Neural progenitor cell (in vitro differentiated cells): ENCODE measurements at regions not wholly inside any gene's neighbourhood (a gene's known extent, or its start where the extent isn't known, plus 50 kb on each side); places are given as distances from the start of the nearest gene placed in this dataset.
A peak's percentile ranks its signal among the peaks of the same experiment; 100 is the strongest.

Experiments used
- DNase-seq: peaks from one replicate; pipeline ENCODE4 v3.0.0-alpha.2; 2016; ENCODE audit warnings: low spot score
- H2AFZ ChIP-seq: fragments of 200-600 bp; sonication (generic); replicated peaks from 2 replicates; pipeline ENCODE4 v1.6.1; 2016; ENCODE audit warnings: antibody characterized with exemption
- H3F3A ChIP-seq: fragments of 200-600 bp; sonication (generic); 2 replicates; pipeline ENCODE4 v1.6.1; 2016; ENCODE audit warnings: antibody characterized with exemption, low read depth
- H3K27ac ChIP-seq: fragments of 200-600 bp; sonication (generic); 2 replicates; pipeline ENCODE4 v1.5.1; 2016; ENCODE audit warnings: mild to moderate bottlenecking
- H3K27me3 ChIP-seq: fragments of 200-600 bp; sonication (generic); 2 replicates; pipeline ENCODE4 v1.6.1; 2016; ENCODE audit warnings: mild to moderate bottlenecking, moderate library complexity
- H3K36me3 ChIP-seq: fragments of 200-600 bp; sonication (generic); 2 replicates; pipeline ENCODE4 v1.5.1; 2016
- H3K4me1 ChIP-seq: fragments of 200-600 bp; sonication (generic); 2 replicates; pipeline ENCODE4 v1.6.1; 2016; ENCODE audit warnings: mixed run types
- H3K4me2 ChIP-seq: fragments of 200-600 bp; sonication (generic); 2 replicates; pipeline ENCODE4 v1.6.1; 2016
- H3K4me3 ChIP-seq: fragments of 200-600 bp; sonication (generic); 2 replicates; pipeline ENCODE4 v1.5.1; 2016
- H3K79me2 ChIP-seq: fragments of 200-600 bp; sonication (generic); 2 replicates; pipeline ENCODE4 v1.6.1; 2016; ENCODE audit warnings: low read depth
- H3K9ac ChIP-seq: fragments of 200-600 bp; sonication (generic); 2 replicates; pipeline ENCODE4 v1.6.1; 2016
- H3K9me3 ChIP-seq: fragments of 200-600 bp; sonication (generic); 2 replicates; pipeline ENCODE4 v1.5.1; 2016; ENCODE audit warnings: low read depth
- H4K20me1 ChIP-seq: fragments of 200-600 bp; sonication (generic); 2 replicates; pipeline ENCODE4 v1.6.1; 2016; ENCODE audit warnings: low read depth
- H3K27ac Mint-ChIP-seq: 3 replicates; pipeline ENCODE4 v1.8.0; 2021; ENCODE audit warnings: mixed read lengths
- H3K27me3 Mint-ChIP-seq: 2 replicates; pipeline ENCODE4 v1.8.0; 2022; ENCODE audit warnings: low read depth, mild to moderate bottlenecking, inconsistent platforms, moderate library complexity, mixed read lengths; ENCODE audit not compliant: insufficient read depth
- H3K36me3 Mint-ChIP-seq: 3 replicates; pipeline ENCODE4 v1.8.0; 2021; ENCODE audit warnings: mixed read lengths
- H3K4me1 Mint-ChIP-seq: 3 replicates; pipeline ENCODE4 v1.8.0; 2021; ENCODE audit warnings: mixed read lengths
- H3K4me3 Mint-ChIP-seq: 3 replicates; pipeline ENCODE4 v1.8.0; 2021; ENCODE audit warnings: mild to moderate bottlenecking, moderate library complexity, mixed read lengths
- H3K9me3 Mint-ChIP-seq: 3 replicates; pipeline ENCODE4 v1.8.0; 2020; ENCODE audit warnings: mixed read lengths
- EZH2 ChIP-seq: fragments of 200-600 bp; sonication (generic); IDR thresholded peaks from 2 replicates; pipeline ENCODE4 v1.6.1; 2017; ENCODE audit warnings: antibody characterized with exemption, mild to moderate bottlenecking, moderate library complexity
- EZH2phosphoT487 ChIP-seq: fragments of 200-600 bp; sonication (generic); IDR thresholded peaks from 2 replicates; pipeline ENCODE4 v1.6.1; 2017; ENCODE audit warnings: antibody characterized with exemption
- TF ChIP-seq, protein P1 (sequence below): fragments of 200-600 bp; sonication (generic); IDR thresholded peaks from 2 replicates; pipeline ENCODE4 v1.5.1; 2017; ENCODE audit warnings: antibody characterized with exemption, mild to moderate bottlenecking

GRCh38 chr2:228840743-228841114 lies 430.4 kb downstream of the PID1 start:
- H3K9ac ChIP-seq = no peak overlapping the region
- no peak overlapping the region for H3K4me3 ChIP-seq
- Mint-ChIP-seq H3K27me3 (peaks cover 5% of the 10 kb centered on the region), H3K4me1 (peaks cover 11% of the 10 kb centered on the region), H3K9me3 (no peaks in the 10 kb centered on the region), H3K27ac (no peak overlapping the region), H3K36me3 (no peaks in the 10 kb centered on the region), H3K4me3 (no peak overlapping the region)
- H3K27ac ChIP-seq = no peak overlapping the region
- peaks cover 4% of the 10 kb centered on the region for H3K4me1 ChIP-seq
- DNase-seq = no peak
- H2AFZ ChIP-seq = no peak overlapping the region
- no peaks in the 10 kb centered on the region for H3K27me3 ChIP-seq
- TF ChIP-seq, protein P1, sequence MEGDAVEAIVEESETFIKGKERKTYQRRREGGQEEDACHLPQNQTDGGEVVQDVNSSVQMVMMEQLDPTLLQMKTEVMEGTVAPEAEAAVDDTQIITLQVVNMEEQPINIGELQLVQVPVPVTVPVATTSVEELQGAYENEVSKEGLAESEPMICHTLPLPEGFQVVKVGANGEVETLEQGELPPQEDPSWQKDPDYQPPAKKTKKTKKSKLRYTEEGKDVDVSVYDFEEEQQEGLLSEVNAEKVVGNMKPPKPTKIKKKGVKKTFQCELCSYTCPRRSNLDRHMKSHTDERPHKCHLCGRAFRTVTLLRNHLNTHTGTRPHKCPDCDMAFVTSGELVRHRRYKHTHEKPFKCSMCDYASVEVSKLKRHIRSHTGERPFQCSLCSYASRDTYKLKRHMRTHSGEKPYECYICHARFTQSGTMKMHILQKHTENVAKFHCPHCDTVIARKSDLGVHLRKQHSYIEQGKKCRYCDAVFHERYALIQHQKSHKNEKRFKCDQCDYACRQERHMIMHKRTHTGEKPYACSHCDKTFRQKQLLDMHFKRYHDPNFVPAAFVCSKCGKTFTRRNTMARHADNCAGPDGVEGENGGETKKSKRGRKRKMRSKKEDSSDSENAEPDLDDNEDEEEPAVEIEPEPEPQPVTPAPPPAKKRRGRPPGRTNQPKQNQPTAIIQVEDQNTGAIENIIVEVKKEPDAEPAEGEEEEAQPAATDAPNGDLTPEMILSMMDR = no peak
- TF ChIP-seq EZH2 (no peak), EZH2phosphoT487 (no peak)
- H4K20me1 ChIP-seq = no peaks in the 10 kb centered on the region
- H3F3A ChIP-seq = no peaks in the 10 kb centered on the region
- H3K4me2 ChIP-seq = no peak overlapping the region
- no peaks in the 10 kb centered on the region for H3K9me3 ChIP-seq
- no peaks in the 10 kb centered on the region for H3K36me3 ChIP-seq
- no peaks in the 10 kb centered on the region for H3K79me2 ChIP-seq

GRCh38 chr2:228840113-228840742 lies 430.9 kb downstream of the PID1 start:
- H4K20me1 ChIP-seq = no peaks in the 10 kb centered on the region
- H3K79me2 ChIP-seq = no peaks in the 10 kb centered on the region
- TF ChIP-seq EZH2phosphoT487 = no peak
- no peak for TF ChIP-seq EZH2
- DNase-seq = no peak
- H3K27ac Mint-ChIP-seq = no peak overlapping the region
- H3K9me3 ChIP-seq = no peaks in the 10 kb centered on the region
- H3K4me2 ChIP-seq = no peak overlapping the region
- no peak overlapping the region for H3K4me3 Mint-ChIP-seq
- H2AFZ ChIP-seq = no peak overlapping the region
- no peaks in the 10 kb centered on the region for H3K36me3 ChIP-seq
- H3K4me3 ChIP-seq = no peak overlapping the region
- H3F3A ChIP-seq = no peaks in the 10 kb centered on the region
- no peaks in the 10 kb centered on the region for H3K9me3 Mint-ChIP-seq
- no peaks in the 10 kb centered on the region for H3K36me3 Mint-ChIP-seq
- peaks cover 11% of the 10 kb centered on the region for H3K4me1 Mint-ChIP-seq
- peaks cover 4% of the 10 kb centered on the region for H3K4me1 ChIP-seq
- H3K27me3 Mint-ChIP-seq = peaks cover 5% of the 10 kb centered on the region
- H3K9ac ChIP-seq = no peak overlapping the region
- no peak overlapping the region for H3K27ac ChIP-seq
- no peaks in the 10 kb centered on the region for H3K27me3 ChIP-seq

- no peak overlapping the region for H3K4me2 ChIP-seq
- TF ChIP-seq EZH2phosphoT487 (no peak), EZH2 (no peak)
- TF ChIP-seq, protein P1 = no peak
- peaks cover 4% of the 10 kb centered on the region for H3K4me1 ChIP-seq
- no peaks in the 10 kb centered on the region for H3K36me3 Mint-ChIP-seq
- no peak overlapping the region for H3K4me3 ChIP-seq
- no peaks in the 10 kb centered on the region for H4K20me1 ChIP-seq
- no peaks in the 10 kb centered on the region for H3K36me3 ChIP-seq
- no peak overlapping the region for H3K27ac Mint-ChIP-seq
- H3K27me3 ChIP-seq = no peaks in the 10 kb centered on the region
- no peaks in the 10 kb centered on the region for H3K9me3 ChIP-seq
- peaks cover 11% of the 10 kb centered on the region for H3K4me1 Mint-ChIP-seq
- H3K27me3 Mint-ChIP-seq = peaks cover 5% of the 10 kb centered on the region
- H3K79me2 ChIP-seq = no peaks in the 10 kb centered on the region
- H3K4me3 Mint-ChIP-seq = no peak overlapping the region
- no peak overlapping the region for H2AFZ ChIP-seq
- no peak overlapping the region for H3K27ac ChIP-seq
- no peak overlapping the region for H3K9ac ChIP-seq
- no peaks in the 10 kb centered on the region for H3K9me3 Mint-ChIP-seq
- DNase-seq = no peak
- H3F3A ChIP-seq = no peaks in the 10 kb centered on the region
Measured at GRCh38 chr2:228839421-228839876, 431.6 kb downstream of the PID1 start.

GRCh38 chr2:228838819-228839218 lies 432.3 kb downstream of the PID1 start:
- H3K4me1 ChIP-seq = peaks cover 4% of the 10 kb centered on the region
- peak; percentile 8 for DNase-seq
- H3K27ac Mint-ChIP-seq = no peak overlapping the region

More at GRCh38 chr2:228838819-228839218, 432.3 kb downstream of the PID1 start:
- no peaks in the 10 kb centered on the region for H3K9me3 ChIP-seq
- no peak overlapping the region for H2AFZ ChIP-seq
- Mint-ChIP-seq H3K4me3 (no peak overlapping the region), H3K4me1 (peaks cover 11% of the 10 kb centered on the region), H3K9me3 (no peaks in the 10 kb centered on the region), H3K36me3 (no peaks in the 10 kb centered on the region), H3K27me3 (peaks cover 5% of the 10 kb centered on the region)
- no peak overlapping the region for H3K4me3 ChIP-seq
- TF ChIP-seq EZH2phosphoT487 (no peak), EZH2 (no peak)
- TF ChIP-seq, protein P1 = no peak
- H3K27ac ChIP-seq = no peak overlapping the region
- H4K20me1 ChIP-seq = no peaks in the 10 kb centered on the region
- no peak overlapping the region for H3K9ac ChIP-seq
- H3K79me2 ChIP-seq = no peaks in the 10 kb centered on the region
- no peaks in the 10 kb centered on the region for H3F3A ChIP-seq
- H3K27me3 ChIP-seq = no peaks in the 10 kb centered on the region
- H3K4me2 ChIP-seq = no peak overlapping the region
- no peaks in the 10 kb centered on the region for H3K36me3 ChIP-seq
